Islet of Langerhans (tissue), 1 donor: ENCODE measurements at regions not wholly inside any gene's neighbourhood (a gene's known extent, or its start where the extent isn't known, plus 50 kb on each side); places are given as distances from the start of the nearest gene placed in this dataset.
"Not testable (repeated sequence)": the region's sequence is repeated elsewhere in the genome, so short reads cannot be mapped to it uniquely, and the experiment has no call there.

Experiments used
- FAIRE-seq: peaks from one replicate; lab custom pipeline; 2011; peaks lifted over from hg19 to GRCh38; lab: Jason Lieb, UNC

DNA sequence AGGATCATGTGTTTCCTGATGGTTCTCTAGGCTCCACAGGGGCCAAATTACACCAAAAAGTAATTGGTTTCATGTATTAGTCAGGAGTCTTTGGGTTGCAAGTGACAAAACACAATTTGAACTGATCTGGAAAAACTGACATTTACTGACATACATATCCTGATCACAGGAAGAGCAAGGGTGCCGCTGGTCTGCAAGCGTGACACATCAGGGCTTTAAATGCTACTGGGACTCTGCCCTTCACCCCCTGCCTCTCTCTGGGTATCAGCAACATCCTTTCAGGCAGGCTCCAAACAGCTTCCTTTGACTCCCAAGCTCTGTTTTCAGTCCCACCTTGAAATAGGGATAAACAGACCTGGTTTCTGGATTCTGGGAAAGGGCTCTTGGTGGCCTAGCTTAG, 197.5 kb downstream of the PALM2AKAP2 start:
- FAIRE-seq = no peak

GRCh38 chr9:109981091-109981490, 201.1 kb downstream of the PALM2AKAP2 start:
- FAIRE-seq = no peak

- no peak for FAIRE-seq
Observed at GRCh38 chr9:109986521-109986991, 206.6 kb downstream of the PALM2AKAP2 start.

- FAIRE-seq = no peak
Observed at GRCh38 chr9:109989296-109989695, 209.3 kb downstream of the PALM2AKAP2 start.

- FAIRE-seq = no peak
Observed at GRCh38 chr9:109990541-109990940, 210.5 kb downstream of the PALM2AKAP2 start.

DNA sequence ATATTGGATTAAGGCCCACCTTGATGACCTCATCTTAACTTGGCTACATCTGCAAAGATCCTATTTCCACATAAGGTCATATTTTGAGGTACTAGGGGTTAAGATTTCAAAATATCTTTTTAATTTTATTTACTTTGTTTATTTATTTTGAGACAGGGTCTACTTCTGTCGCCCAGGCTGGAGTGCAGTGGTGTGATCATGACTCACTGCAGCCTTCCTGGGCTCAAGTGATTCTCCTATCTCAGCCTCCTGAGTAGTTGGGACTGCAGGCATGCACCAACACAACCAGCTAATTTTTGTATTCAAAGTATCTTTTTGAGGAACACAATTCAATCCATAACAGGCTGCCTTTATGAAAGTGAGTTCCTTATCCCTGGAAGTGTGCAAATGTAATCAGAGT, 212.3 kb downstream of the PALM2AKAP2 start:
- no peak for FAIRE-seq

GRCh38 chr9:109993250-109993978, 213.4 kb downstream of the PALM2AKAP2 start:
- no peak for FAIRE-seq

GRCh38 chr9:109994141-109994540, 213.8 kb downstream of the C9orf152 start:
- no peak for FAIRE-seq

DNA sequence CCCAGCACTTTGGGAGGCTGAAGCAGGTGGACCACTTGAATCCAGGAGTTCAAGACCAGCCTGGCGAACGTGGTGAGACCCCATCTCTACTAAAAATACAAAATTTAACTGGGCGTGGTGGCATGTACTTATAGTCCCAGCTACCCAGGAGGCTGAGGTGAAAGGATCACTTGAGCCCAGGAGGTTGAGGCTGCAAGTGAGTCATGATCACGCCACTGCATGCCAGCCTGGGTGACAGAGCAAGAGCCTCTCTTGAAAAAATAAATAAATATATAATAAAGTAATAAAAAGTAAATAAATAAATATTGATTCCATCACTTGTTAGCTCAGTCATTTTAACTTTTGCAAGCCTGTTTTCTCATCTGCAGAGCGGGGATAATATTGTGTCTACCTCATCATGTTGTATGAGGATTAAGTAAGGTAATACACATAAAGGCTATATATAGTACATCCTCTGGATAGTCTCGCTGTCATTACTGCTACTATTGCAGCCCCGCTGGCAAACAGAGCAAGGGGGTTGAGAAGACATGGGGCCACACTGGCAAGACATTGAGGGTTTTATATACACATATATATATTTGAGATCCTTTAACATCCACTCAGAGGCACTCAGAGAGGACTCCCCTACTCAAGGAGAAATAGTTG, 210.9 kb downstream of the C9orf152 start:
- FAIRE-seq = no peak

- FAIRE-seq = no peak
Observed at GRCh38 chr9:109997682-109998081, 210.3 kb downstream of the C9orf152 start.

DNA sequence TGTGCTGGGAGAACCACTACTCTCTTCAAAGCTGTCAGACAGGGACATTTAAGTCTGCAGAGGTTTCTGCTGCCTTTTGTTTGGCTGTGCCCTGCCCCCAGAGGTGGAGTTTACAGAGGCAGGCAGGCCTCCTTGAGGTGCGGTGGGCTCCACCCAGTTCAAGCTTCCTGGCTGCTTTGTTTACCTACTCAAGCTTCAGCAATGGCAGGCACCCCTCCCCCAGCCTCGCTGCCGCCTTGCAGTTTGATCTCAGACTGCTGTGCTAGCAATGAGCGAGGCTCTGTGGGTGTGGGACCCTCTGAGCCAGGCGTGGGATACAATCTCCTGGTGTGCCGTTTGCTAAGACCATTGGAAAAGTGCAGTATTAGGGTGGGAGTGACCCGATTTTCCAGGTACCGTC, 202.4 kb downstream of the C9orf152 start:
- not testable (repeated sequence) for FAIRE-seq

- FAIRE-seq = no peak
Observed at GRCh38 chr9:110006657-110007056, 201.3 kb downstream of the C9orf152 start.

DNA sequence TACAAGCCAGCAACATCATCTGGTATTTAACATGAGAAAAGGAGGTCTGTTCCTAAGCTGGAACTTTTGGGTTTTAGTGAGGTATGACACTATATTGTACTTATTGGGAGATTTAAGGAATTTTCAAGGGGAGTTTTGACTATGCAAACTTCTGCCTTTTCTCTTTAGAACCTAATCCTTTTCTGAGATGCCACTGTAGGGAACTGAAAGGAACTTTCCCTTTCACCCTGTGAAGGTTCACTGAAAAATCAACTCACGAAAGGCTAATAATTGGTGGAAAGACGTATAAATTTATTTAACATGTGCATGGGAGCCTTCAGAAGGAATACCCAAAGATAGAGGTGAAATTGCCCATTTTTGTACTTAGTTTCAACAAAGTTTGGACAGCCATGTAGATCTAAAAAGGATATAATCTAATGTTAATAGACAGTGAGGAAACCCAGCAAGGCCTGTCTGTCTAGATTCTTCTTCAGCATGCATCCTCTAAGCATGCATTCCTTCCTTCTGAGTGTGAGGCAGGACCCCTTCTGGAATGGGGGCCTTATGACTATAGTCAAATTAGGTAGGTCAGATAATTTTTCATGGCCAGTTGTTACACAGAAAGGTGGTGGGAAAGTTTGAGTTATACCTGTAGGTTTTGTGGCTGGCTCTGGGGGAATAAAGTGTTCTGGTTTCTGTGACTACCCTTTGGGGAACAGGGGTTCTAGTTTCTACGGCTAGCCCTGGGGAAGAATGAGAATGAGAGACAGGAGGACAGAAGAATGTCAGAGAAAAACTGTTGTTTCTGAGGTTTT, 200.3 kb downstream of the C9orf152 start:
- FAIRE-seq = no peak

- no peak for FAIRE-seq
Observed at GRCh38 chr9:110008663-110009062, 199.3 kb downstream of the C9orf152 start.

- no peak for FAIRE-seq
Observed at GRCh38 chr9:110011628-110012320, 196.2 kb downstream of the C9orf152 start.

DNA sequence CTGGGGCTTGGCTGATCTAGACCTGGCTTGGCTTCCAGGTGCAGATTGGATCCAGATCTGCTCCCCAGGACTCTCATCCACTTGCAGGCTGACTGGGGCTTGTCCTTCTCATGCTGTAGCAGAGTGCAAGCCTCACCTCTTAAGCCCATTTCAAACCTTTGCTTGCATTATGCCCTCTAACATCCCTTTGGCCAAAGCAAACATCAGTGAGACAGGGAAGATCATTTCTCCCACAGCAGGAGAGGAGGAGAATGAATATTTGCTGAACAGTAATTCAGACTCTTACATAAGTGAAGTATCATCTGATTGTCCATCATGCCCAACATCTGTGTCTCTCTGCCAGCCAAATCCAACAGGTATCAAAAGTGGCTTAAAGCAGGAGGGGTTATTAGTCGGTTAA, 194.9 kb downstream of the C9orf152 start:
- no peak for FAIRE-seq

DNA sequence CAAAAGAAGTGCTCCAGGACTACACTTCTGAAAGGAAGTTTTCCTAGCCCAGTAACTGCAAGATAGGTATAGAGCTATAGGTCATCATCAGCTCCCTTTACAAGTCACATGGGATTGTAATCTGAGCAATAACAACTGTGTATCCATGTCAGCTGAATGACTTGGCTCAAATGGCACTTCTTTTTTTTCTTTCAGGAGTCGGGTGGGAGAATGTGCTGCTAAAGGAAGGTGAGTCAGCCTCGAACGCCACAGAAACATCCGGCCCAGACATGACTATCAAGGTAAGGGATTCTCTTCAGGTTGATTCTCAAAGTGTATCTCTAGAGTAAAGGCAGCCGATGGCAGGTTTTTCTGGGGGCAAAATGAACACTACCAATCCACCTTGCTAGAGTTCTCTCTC, 192.2 kb downstream of the C9orf152 start:
- FAIRE-seq = no peak

- FAIRE-seq = peak; percentile 99
Observed at GRCh38 chr9:110016340-110016739, 191.6 kb downstream of the C9orf152 start.

- FAIRE-seq = not testable (repeated sequence)
Observed at GRCh38 chr9:110020216-110020615, 187.7 kb downstream of the C9orf152 start.

DNA sequence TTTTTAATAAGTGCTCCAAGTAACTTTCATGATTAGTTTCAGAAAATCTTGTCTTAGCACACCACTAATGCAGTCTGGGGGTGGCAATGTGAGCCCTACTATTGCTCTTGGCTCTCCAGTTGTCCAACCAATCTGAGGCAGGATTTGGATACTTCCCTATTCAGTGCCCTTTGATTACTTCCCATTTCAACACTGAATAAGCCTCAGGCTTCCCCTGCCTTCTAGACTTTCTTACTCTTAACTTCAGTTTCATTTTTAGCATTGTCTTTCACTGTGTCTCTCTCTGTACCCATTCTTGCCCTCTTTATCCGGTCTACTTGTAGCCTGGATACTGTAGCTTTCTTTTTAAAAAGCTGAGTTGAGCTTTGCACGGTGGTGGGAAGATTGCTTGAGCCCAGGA, 186.1 kb downstream of the C9orf152 start:
- no peak for FAIRE-seq

DNA sequence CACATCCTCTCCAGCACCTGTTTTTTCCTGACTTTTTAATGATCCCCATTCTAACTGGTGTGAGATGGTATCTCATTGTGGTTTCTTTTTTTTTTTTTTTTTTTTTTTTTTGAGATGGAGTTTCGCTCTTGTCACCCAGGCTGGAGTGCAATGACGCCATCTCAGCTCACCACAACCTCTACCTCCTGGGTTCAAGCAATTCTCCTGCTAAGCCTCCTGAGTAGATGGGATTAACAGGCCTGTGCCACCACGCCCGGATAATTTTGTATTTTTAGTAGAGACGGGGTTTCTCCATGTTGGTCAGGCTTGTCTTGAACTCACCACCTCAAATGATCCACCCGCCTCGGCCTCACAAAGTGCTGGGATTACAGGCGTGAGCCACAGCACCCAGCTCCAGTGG, 184.7 kb downstream of the C9orf152 start:
- FAIRE-seq = not testable (repeated sequence)

DNA sequence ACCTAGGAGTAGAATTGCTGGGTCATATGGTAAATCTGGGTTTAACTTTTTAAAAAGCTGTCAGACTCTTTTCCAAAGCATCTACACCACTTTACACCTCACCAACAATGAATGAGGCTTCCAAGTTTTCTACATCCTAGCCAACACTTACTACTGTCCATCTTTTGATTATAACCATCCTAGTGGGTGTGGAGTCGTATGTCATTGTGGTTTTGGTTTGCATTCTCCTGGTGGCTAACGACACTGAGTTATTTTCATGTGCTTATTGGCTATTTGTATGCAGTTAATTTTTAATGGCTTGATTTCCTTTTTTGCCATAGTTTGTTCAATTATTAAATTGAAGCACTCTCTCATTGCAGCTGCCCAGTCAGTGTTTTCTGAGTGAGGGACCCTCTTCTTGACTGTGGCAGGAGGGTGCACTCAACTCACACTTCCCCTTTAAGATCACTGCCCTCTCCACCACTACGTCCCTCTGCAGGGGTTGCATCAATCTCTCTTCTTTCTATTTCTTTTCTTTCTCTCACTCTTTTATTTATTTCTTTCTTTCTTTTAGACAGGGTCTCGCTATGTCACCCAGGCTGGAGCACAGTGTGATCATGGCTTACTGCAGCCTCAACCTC, 182.3 kb downstream of the C9orf152 start:
- no peak for FAIRE-seq
